KOPT-K1 (cell line): ENCODE measurements at regions not wholly inside any gene's neighbourhood (a gene's known extent, or its start where the extent isn't known, plus 50 kb on each side); places are given as distances from the start of the nearest gene placed in this dataset.
"Not testable (repeated sequence)": the region's sequence is repeated elsewhere in the genome, so short reads cannot be mapped to it uniquely, and the experiment has no call there.

Experiments
- H3K27ac ChIP-seq: fragments of 200-600 bp; sonication (generic); 2 replicates; pipeline ENCODE4 v1.5.1; 2016; ENCODE audit warnings: antibody characterized with exemption, mild to moderate bottlenecking, low read depth, low read length; ENCODE audit not compliant: poor library complexity, severe bottlenecking
- H3K36me3 ChIP-seq: fragments of 200-600 bp; sonication (generic); 2 replicates; pipeline ENCODE4 v1.5.1; 2017; ENCODE audit warnings: antibody characterized with exemption, mild to moderate bottlenecking, low read length, moderate library complexity; ENCODE audit not compliant: insufficient read depth
- H3K9me3 ChIP-seq: fragments of 200-600 bp; sonication (generic); 2 replicates; pipeline ENCODE4 v1.5.1; 2017; ENCODE audit warnings: antibody characterized with exemption, low read length, mild to moderate bottlenecking; ENCODE audit not compliant: insufficient read depth, poor library complexity, severe bottlenecking

DNA sequence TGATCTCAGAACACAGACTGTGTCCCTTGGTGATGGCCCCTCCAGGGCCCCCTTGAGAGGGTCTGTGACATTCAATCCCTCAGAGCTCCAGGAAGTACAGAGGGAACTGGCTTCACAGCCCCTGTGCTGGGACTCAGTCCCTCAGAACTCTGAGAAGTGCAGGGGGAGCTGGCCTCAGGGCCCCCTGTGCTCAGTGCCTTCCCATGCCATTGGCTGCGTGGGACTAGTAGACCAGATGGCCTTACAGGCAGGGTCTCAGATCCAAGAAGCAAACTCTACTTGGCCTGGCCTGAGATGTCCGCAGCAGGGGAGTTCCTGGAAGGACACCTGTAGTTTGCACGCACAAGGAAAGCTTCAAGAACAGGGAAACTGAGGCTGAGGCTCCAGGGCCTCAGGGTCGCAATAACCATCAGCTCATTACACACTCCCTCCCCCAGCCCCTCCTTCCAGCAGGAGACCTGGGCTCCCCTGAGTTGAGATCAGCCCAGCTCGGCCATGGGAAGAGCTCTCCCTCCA lies 138.4 kb downstream of the BRD1 start:
- H3K27ac ChIP-seq: no peak overlapping the region
- H3K9me3 ChIP-seq: no peaks in the 10 kb centered on the region
- H3K36me3 ChIP-seq: no peaks in the 10 kb centered on the region

DNA sequence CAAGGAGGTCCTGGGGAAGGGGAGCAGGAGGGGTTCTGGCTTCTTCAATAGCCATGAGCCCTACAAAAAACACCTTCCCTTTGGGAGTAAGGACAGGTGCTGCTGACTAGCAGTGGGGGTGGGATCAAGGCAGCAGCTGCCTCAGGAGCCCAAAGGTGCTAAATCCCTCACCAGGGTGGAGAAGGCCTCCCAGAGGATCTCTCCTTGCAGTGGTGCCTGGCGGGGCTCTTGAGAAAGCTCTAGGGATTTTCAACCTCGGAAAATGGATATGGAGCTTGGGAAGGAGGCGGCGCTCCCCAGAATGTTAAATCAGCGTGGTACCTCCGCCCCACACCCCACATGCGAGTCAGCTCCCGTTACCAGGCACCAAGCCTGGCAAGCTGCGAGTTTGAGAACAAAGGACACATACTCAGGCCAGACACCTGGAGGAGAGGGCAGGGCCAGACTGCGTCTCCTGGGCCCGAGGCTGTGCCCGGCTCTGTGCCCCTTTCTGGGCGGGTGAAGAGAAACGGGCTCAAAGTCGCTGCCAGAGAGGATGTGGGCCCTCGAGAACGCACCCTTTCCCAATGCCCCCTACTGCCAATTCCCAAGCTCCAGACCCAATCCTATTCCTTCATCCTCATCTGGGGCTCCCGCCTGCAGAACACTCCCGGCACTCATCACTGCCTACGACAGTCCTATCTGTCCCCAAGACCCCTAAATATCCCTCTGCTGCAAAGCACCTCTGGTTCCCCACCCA lies 139.0 kb downstream of the BRD1 start:
- Histone ChIP-seq H3K27ac (no peak overlapping the region), H3K9me3 (no peaks in the 10 kb centered on the region), H3K36me3 (no peaks in the 10 kb centered on the region)

DNA sequence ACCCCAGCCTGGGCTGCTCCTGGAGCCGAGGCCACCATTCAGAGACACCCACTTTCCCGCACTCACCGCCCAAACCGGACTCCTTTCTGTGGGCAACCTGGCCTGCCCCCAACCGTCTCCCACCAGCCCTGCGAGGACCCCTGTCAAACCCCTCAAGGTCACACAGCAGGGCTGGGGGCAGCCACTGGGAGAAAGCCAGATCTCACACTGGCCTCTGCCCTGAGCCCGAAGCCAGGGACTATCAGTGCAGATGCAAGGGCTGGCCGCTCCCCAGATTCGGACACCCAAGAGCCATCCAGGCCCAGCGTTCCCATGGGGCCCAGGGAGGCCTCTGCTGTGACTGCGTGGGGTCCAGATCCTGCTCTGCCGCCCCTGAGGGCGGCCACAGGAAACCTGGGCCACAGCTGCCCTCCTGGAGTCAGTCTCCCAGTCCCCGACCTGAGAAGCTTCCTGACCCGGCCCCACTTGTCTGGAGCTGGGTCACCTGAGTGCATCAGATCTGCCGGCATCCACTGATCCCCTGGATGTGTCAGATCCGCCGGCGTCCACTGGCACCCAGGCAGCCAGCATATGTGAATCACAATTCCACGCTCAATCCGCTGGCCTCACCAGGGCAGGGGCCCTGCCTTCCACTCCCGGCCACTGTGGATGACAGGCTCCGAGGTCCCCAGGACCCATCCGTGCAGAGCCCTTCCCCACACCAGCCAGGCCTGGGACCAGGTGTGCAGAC lies 139.7 kb downstream of the BRD1 start:
- H3K9me3 ChIP-seq: peaks cover 5% of the 10 kb centered on the region
- H3K27ac ChIP-seq: no peak overlapping the region
- H3K36me3 ChIP-seq: no peaks in the 10 kb centered on the region

DNA sequence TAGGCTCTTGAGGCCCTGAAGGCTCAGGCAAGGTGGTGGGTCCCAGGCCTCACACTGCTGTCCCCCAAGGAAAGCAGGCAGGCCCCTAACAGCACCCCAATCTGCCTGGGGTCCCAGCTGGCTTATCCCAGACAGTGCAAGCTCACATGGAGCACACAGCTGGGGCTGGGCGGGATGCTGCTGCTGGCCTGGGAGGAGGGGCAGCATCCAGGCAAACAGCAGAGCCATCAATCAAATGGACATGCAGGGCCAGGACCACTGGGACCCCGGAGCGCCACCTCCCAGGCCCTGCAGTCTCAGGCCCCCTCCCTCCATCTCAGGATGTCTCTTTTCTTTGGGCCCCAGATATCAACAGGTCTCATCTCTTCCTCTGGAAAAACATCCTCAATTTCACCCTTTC lies 140.3 kb downstream of the BRD1 start:
- H3K36me3 ChIP-seq: no peaks in the 10 kb centered on the region
- peaks cover 5% of the 10 kb centered on the region for H3K9me3 ChIP-seq
- no peak overlapping the region for H3K27ac ChIP-seq

DNA sequence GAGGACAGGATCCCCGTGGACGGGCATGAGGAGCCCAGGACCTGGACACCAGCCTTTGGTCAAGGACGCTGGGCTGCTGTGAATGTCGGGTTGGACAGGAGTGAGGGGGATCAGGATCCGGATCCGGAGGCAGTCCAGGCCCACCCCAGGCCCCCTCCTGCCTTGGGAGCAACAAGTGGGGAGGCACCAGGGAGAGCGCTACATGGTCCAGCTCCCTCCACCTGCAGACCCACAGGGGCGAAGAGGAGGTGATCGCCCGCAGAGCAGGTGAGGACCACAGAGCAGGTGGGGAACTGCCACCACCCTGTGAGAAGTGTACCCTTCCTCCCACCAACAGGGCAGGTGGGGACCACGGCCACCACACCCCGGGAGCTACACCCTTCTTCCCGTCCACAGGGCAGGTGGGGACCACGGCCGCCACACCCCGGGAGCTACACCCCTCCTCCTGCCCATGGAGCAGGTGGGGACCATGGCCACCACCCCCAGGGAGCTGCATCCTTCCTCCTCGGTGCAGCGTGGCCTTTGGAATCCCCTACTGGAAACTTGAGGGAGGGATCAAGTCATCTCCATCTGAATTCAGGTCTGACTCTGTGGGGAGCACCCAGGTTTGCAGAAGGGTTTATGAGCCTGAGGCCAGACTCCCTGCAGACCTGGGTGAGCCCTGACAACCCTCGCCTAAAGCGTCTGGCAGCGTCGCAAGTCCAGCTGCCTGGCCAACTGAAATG lies 141.0 kb downstream of the BRD1 start:
- H3K27ac ChIP-seq: no peak overlapping the region
- H3K9me3 ChIP-seq: peaks cover 5% of the 10 kb centered on the region
- H3K36me3 ChIP-seq: no peaks in the 10 kb centered on the region

DNA sequence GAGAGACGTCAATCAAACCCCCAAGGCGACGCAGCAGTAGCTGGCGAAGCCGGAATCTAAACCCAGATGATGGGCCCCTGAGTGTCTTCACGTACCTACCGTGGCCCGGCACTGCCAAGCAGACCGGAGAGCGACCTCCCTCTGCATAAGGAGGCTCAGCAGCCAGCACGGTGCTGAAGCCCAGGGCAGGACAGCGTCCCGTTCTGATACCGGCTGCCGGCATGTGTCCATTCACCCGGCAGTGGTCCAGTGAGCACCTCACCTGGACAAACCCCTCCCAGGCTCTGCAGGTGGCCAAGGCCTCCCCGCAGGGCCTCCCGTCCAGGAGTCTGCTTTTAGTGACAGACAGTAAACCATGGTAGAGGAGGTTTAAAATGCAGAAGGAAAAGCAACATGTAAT lies 142.0 kb downstream of the BRD1 start:
- H3K9me3 ChIP-seq: peaks cover 5% of the 10 kb centered on the region
- no peak overlapping the region for H3K27ac ChIP-seq
- no peaks in the 10 kb centered on the region for H3K36me3 ChIP-seq

DNA sequence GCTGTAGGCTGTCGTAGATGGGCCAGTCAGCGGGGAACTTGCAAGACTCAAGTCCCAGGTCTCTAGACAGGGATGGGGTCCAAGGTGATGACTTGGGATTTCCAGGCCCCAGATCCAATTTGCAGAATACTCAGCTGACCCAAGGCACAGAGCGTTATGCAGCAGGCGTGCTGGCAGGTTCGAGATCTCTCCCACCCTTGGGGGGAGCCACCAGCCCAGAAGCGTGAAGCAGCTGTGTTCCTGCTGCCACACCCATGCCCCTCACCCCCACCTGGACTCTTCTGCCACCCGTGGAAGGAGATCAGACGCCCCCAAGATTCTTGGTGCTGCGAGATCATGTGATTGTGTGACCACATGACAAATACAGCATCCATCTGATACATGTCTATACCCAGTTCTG lies 142.6 kb downstream of the BRD1 start:
- peaks cover 5% of the 10 kb centered on the region for H3K9me3 ChIP-seq
- H3K27ac ChIP-seq: no peak overlapping the region
- no peaks in the 10 kb centered on the region for H3K36me3 ChIP-seq

DNA sequence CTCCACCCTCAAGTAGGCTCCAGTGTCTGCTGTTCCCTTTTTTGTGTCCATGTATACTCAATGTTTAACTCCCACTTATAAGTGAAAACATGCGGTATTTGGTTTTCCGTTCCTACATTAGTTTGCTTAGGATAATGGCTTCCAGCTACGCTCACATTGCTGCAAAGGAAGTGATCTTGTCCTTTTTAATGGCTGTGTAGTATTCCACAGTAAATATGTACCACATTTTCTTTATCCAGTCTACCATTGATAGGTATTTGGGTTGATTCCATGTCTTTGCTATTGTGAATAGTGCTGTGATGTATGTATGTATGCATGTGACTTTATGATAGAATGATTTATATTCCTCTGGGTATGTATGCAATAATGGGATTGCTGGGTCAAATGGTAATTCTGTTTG lies 144.6 kb downstream of the BRD1 start:
- peaks cover 5% of the 10 kb centered on the region for H3K9me3 ChIP-seq
- H3K36me3 ChIP-seq: no peaks in the 10 kb centered on the region
- no peak overlapping the region for H3K27ac ChIP-seq

DNA sequence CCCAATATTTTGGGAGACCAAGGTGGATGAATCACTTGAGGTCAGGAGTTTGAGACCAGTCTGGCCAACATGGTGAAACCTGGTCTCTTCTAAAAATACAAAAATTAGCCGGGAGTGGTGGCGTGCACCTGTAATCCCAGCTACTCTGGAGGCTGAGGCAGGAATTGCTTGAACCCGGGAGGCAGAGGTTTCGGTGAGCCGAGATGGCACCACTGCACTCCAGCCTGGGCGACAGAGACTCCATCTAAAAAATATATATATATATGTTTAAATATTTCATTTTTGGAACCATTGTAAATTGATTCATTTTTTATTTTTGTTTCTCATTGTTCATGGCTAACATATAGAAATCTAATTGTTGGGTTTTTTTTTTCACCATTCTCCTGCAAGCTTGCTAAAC lies 146.9 kb downstream of the BRD1 start:
- H3K9me3 ChIP-seq, H3K27ac ChIP-seq, H3K36me3 ChIP-seq: not testable (repeated sequence)

DNA sequence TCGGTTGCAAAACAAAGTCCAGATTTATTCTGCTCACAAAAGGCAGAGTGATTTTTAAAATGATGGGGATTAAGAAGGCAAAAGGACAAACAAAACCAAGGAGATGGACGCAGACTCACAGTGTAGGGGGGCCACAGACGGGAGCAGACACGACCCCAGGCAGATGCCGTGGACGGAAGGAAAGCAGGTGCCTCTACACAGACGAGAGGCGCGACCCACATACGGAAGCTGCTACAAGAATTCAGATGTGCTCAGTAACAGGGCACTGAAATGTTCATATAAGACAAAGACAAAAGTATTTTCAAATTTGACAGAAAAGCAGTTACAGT lies 148.9 kb downstream of the BRD1 start:
- Histone ChIP-seq H3K36me3 (no peaks in the 10 kb centered on the region), H3K27ac (no peak overlapping the region), H3K9me3 (peaks cover 5% of the 10 kb centered on the region)

DNA sequence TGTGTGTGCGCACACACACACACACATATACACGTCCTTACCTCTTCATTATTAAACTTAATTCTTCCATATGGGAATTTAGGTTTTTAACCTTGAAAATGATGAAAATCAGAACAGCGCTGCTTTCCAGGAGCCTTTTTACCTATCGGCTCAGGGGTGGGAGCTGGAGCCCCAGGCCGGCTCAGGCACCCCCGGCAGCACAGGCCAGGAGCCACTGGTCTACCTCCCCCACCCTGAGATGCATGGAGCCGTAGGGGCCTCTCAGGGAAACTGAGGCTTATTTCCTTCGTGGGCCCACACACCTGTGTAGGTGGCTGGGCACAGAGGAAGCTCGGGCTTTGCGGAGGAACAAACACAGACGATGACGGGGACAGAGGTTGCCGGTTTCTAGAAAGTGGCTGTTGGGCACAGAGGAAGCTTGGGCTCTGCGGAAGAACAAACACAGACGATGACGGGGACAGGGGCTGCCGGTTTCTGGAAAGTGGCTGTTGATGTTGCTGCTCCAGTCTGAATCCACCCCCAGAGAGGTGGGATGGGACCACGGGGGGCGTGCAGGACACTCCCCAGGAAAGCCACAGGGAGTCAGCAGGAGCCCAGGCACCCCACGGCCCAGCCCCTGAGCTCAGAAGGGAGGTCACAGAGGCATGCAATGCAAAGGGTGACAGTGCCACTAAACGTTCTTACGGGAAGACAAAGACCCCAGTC lies 149.4 kb downstream of the BRD1 start:
- no peaks in the 10 kb centered on the region for H3K36me3 ChIP-seq
- H3K27ac ChIP-seq: no peak overlapping the region
- peaks cover 3% of the 10 kb centered on the region for H3K9me3 ChIP-seq

DNA sequence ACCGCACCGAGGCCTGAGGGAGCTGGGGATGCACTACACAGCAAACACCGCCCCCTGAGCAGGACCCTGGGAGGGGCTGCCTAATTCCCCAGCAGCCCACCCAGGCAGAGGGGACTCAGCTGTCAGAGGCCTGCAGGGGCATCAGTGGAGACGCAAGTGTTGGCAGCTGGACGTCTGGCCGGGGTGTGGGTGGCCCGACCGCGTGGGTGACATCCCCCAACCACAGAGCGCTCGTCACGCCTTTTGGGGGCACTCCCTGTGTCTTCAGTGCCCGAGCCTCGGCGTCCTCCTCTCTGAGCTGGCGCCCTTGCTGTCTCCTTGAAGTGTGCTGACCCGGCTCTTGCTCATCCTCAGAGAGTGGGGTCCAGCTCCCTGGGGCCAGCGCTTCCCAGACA lies 150.2 kb downstream of the BRD1 start:
- H3K27ac ChIP-seq: no peak overlapping the region
- H3K36me3 ChIP-seq: no peaks in the 10 kb centered on the region
- no peaks in the 10 kb centered on the region for H3K9me3 ChIP-seq

DNA sequence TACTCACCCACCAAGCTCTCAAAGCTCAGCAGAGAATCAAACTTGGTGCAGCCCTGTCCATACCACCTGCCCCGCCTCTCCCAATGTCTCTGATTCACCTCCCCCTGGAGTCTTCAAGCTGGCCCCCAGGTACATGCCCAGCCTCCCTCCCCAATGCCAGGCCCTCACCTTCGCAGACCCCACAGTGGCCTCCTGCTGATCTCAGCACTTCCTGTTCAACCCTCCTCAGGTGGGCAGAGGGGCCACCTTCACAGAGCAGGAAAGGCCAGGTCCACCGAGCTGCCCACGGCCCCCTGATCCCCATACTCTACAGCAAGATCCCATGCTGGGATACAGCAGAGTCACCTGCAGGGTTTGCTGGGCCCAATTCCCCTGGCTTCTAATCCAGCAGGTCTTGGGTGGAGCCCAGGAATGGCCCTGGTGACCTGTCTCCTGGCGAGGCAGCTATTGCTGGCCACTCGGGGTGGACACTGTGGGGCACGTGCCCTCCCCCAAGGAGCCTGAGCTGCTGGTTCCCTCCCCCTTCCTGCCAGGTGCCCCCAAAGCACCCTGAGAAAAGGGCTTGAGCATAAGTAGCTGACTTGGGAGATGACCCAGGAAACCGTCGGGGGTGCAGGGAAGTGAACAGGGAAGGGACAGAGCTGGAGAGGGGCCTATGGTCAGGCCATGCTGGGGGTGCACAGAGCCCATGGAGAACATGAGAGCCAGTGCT lies 150.7 kb downstream of the BRD1 start:
- no peaks in the 10 kb centered on the region for H3K9me3 ChIP-seq
- no peak overlapping the region for H3K27ac ChIP-seq
- no peaks in the 10 kb centered on the region for H3K36me3 ChIP-seq

DNA sequence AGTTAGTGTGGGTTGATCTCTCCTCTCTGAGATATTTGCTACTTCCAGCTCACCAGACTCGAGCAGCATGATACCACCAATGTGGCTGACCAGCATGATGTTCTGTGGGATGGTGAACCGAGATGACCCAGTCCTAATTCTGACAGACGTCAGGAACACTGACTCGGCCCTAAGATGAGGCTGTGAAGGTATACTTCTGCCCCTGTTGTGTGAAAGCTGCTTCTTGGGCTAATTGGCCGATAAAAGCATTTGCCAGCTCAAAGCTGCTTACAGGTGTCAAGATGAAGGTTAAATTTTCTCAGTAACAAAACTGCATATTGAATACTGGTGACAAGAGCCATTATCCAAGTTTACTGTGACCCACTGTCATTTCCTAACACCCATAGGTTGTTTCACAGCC lies 151.4 kb downstream of the BRD1 start:
- no peak overlapping the region for H3K27ac ChIP-seq
- H3K36me3 ChIP-seq: no peaks in the 10 kb centered on the region
- H3K9me3 ChIP-seq: no peaks in the 10 kb centered on the region
